NCI-H345 treated with DMSO at 0.1 percent for 48 hours (cell line): ENCODE measurements at regions not wholly inside any gene's neighbourhood (a gene's known extent, or its start where the extent isn't known, plus 50 kb on each side); places are given as distances from the start of the nearest gene placed in this dataset.

Experiments
- DNase-seq: peaks from one replicate; lab custom pipeline; 2025; ENCODE audit not compliant: unreplicated experiment; lab: John Stamatoyannopoulos, UW

- no peak for DNase-seq
Measured at GRCh38 chr10:90975096-90975495, 54.2 kb upstream of the ANKRD1 start.

- no peak for DNase-seq
Measured at GRCh38 chr10:90977162-90977854, 56.4 kb upstream of the ANKRD1 start.

- DNase-seq: no peak
Measured at GRCh38 chr10:90977855-90978486, 57.1 kb upstream of the ANKRD1 start.

GRCh38 chr10:90982406-90983008 is 61.6 kb upstream of the ANKRD1 start:
- no peak for DNase-seq

- no peak for DNase-seq
Measured at GRCh38 chr10:90983914-90984549, 63.1 kb upstream of the ANKRD1 start.

GRCh38 chr10:90984898-90985297 is 64.0 kb upstream of the ANKRD1 start:
- no peak for DNase-seq

GRCh38 chr10:90985321-90985933 is 64.5 kb upstream of the ANKRD1 start:
- DNase-seq: no peak

- DNase-seq: no peak
Measured at GRCh38 chr10:90986136-90986760, 65.4 kb upstream of the ANKRD1 start.

GRCh38 chr10:90986870-90987269 is 66.0 kb upstream of the ANKRD1 start:
- no peak for DNase-seq

- DNase-seq: no peak
Measured at GRCh38 chr10:90987383-90987782, 66.5 kb upstream of the ANKRD1 start.

GRCh38 chr10:90988024-90988423 is 67.1 kb upstream of the ANKRD1 start:
- DNase-seq: no peak

- DNase-seq: no peak
Measured at GRCh38 chr10:90988802-90989201, 67.9 kb upstream of the ANKRD1 start.

- no peak for DNase-seq
Measured at GRCh38 chr10:90989378-90989777, 68.5 kb upstream of the ANKRD1 start.

GRCh38 chr10:90992462-90992861 is 71.6 kb upstream of the ANKRD1 start:
- DNase-seq: no peak

- DNase-seq: no peak
Measured at GRCh38 chr10:90993340-90993739, 72.5 kb upstream of the ANKRD1 start.

- DNase-seq: no peak
Measured at GRCh38 chr10:90997670-90998069, 76.8 kb upstream of the ANKRD1 start.

- DNase-seq: no peak
Measured at GRCh38 chr10:90998733-90999511, 78.0 kb upstream of the ANKRD1 start.

GRCh38 chr10:90999512-91000172 is 78.8 kb upstream of the ANKRD1 start:
- no peak for DNase-seq

- no peak for DNase-seq
Measured at GRCh38 chr10:91000470-91000869, 79.6 kb upstream of the ANKRD1 start.

- DNase-seq: no peak
Measured at GRCh38 chr10:91000985-91001384, 80.1 kb upstream of the ANKRD1 start.
